ENCODE measurements at regions not wholly inside any gene's neighbourhood (a gene's known extent, or its start where the extent isn't known, plus 50 kb on each side); places are given as distances from the start of the nearest gene placed in this dataset.

DNA sequence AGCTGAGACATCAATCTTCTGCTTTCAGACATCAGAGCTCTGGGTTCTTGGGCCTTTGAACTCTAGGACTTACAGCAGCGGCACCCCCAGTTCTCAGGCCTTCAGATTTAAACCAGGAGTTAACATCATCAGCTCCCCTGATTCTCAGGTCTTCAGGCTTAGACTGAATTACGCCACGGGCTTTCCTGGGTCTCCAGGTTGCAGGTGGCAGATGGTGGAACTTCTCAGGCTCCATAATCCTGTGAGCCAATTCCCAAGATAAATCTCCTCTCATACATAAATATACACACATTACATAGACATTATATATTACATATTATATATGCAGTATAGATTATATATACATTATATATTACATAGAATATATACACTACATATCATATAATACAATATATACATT is 408.9 kb upstream of the AUTS2 start:
- no peak overlapping the region for H3K56ac ChIP-seq (ENCODE audit: extremely low read depth, insufficient read depth, low read length)
- in situ Hi-C loops (cut with MboI; ENCODE audit: low sequenced_read_pairs) = no loop called here
- H3K9me1 ChIP-seq (ENCODE audit: insufficient read depth, low read length) = no peaks in the 10 kb centered on the region
- no peak for DNase-seq
- BruUV-seq (replicated peaks) = no TSS peak
- no peak overlapping the region for H4K91ac ChIP-seq (ENCODE audit: insufficient read depth, low read depth, low read length)
- H2AK5ac ChIP-seq (ENCODE audit: low read depth, low read length) = no peak overlapping the region
- no CpG with 5 or more reads among the region's 3 CpGs for WGBS, 2 experiments (ENCODE audit: extremely low coverage in 2 of 2, insufficient read length in 1 of 2)
- TF ChIP-seq FOS (IDR thresholded peaks at IDR 0.05; ENCODE audit: low read depth, low read length) = no peak
- TF ChIP-seq NFE2L2 (IDR thresholded peaks at IDR 0.05; ENCODE audit: low read depth, low read length) = no peak
- no peak for TF ChIP-seq RAD21 (IDR thresholded peaks at IDR 0.05; ENCODE audit: low read length)
- TF ChIP-seq CHD1 (IDR thresholded peaks at IDR 0.05; ENCODE audit: low read depth, low read length) = no peak
- TF ChIP-seq POLR2A (IDR thresholded peaks at IDR 0.05; ENCODE audit: low read depth, low read length) = no peak
- H3K23ac ChIP-seq (ENCODE audit: low read depth, low read length) = no peak overlapping the region
- ChIA-PET POLR2A (ENCODE audit: unreplicated experiment) (no interaction called here), CTCF (interaction anchor here (0.6 kb wide), 1 partner anchor 640 kb away, joined by 3 read pairs; no protein-coding TSS in a partner anchor)
- no peaks in the 10 kb centered on the region for H4K20me1 ChIP-seq (ENCODE audit: insufficient read depth, low read length)
- ATAC-seq (ENCODE audit: low read depth) = no peak
- H4K8ac ChIP-seq (ENCODE audit: low read depth in 2 of 2, low read length in 2 of 2) = no peak overlapping the region
- H3K27me3 ChIP-seq (ENCODE audit: control insufficient read depth, insufficient read depth, low read length) = no peaks in the 10 kb centered on the region
- no peak overlapping the region for H2BK120ac ChIP-seq (ENCODE audit: low read depth, low read length)
- no peak overlapping the region for H2BK20ac ChIP-seq (ENCODE audit: low read depth, low read length)
- no peaks in the 10 kb centered on the region for H3K79me1 ChIP-seq (ENCODE audit: low read depth in 1 of 2, low read length in 2 of 2)
- H2AK9ac ChIP-seq (replicated peaks; ENCODE audit: low read depth, low read length, poor library complexity) = no peak overlapping the region
- H3K27ac ChIP-seq (ENCODE audit: insufficient read depth, low read length) = no peak overlapping the region
- no peak overlapping the region for H3K4ac ChIP-seq (ENCODE audit: low read depth, low read length)
- no peak overlapping the region for H3K9ac ChIP-seq (ENCODE audit: low read depth, low read length)
- dilution Hi-C loops (cut with HindIII; ENCODE audit: low sequenced_read_pairs, unreplicated experiment) = no loop called here
- H3K9me3 ChIP-seq (ENCODE audit: control insufficient read depth, insufficient read depth, low read length) = peaks cover 2% of the 10 kb centered on the region
- H2AFZ ChIP-seq (replicated peaks; ENCODE audit: low read length, poor library complexity) = no peak overlapping the region
- no peak overlapping the region for H2BK5ac ChIP-seq (ENCODE audit: low read depth, low read length, poor library complexity, severe bottlenecking)
- no peak overlapping the region for H3K4me2 ChIP-seq (ENCODE audit: low read depth, low read length)
- intact Hi-C loops (cut with micrococcal nuclease) = no loop called here
- H2BK15ac ChIP-seq (ENCODE audit: low read depth, low read length) = no peak overlapping the region
- H4K5ac ChIP-seq (ENCODE audit: low read depth, low read length) = no peak overlapping the region
- H3K4me3 ChIP-seq (ENCODE audit: insufficient read depth, low read depth, low read length) = no peak overlapping the region
- H3K36me3 ChIP-seq (ENCODE audit: control insufficient read depth, insufficient read depth, low read length) = no peaks in the 10 kb centered on the region
- no peak overlapping the region for H3K18ac ChIP-seq (ENCODE audit: low read depth, low read length)
- H3K14ac ChIP-seq (replicated peaks; ENCODE audit: low read depth, low read length) = no peak overlapping the region
- no peaks in the 10 kb centered on the region for H3K4me1 ChIP-seq (ENCODE audit: control insufficient read depth, insufficient read depth, low read length)

All from IMR-90 (cell line).